Psoas muscle (tissue), 7 donors: ENCODE measurements at regions not wholly inside any gene's neighbourhood (a gene's known extent, or its start where the extent isn't known, plus 50 kb on each side); places are given as distances from the start of the nearest gene placed in this dataset.

Source experiments
- ATAC-seq, 4 donors: fragments of 200-7000 bp; cut with Tn5 transposase; one replicate each; pipeline ENCODE4 v1.9.1; 2020; ENCODE audit warnings: moderate library complexity in 3 of 4, mild to moderate bottlenecking in 2 of 4
- DNase-seq, 2 donors: peaks; one replicate each; pipeline ENCODE4 v3.0.0-alpha.2; 2020
- H3K27ac ChIP-seq: fragments of 200-600 bp; one replicate; pipeline ENCODE4 v1.8.0; 2022
- H3K27me3 ChIP-seq, 3 donors: fragments of 200-600 bp in 1 of 3; one replicate each; pipeline versions ENCODE4 v1.6.1 to v1.8.0; 2013 to 2022; ENCODE audit warnings: low read length in 2 of 3, mild to moderate bottlenecking in 2 of 3, moderate library complexity in 1 of 3; ENCODE audit not compliant: insufficient read depth in 3 of 3
- H3K36me3 ChIP-seq, 2 donors: fragments of 200-600 bp in 1 of 2; one replicate each; pipeline versions ENCODE4 v1.6.1 to v1.8.0; 2013 to 2022; ENCODE audit warnings: low read depth in 1 of 2, mild to moderate bottlenecking in 1 of 2, moderate library complexity in 1 of 2; ENCODE audit not compliant: insufficient read depth in 1 of 2
- H3K4me1 ChIP-seq: fragments of 200-600 bp; one replicate; pipeline ENCODE4 v1.8.0; 2022
- H3K4me3 ChIP-seq: fragments of 200-600 bp; one replicate; pipeline ENCODE4 v1.8.0; 2022; ENCODE audit warnings: mild to moderate bottlenecking
- H3K9me3 ChIP-seq: fragments of 200-600 bp; one replicate; pipeline ENCODE4 v1.8.0; 2022
- CTCF ChIP-seq: fragments of 200-600 bp; IDR thresholded peaks from one replicate; pipeline ENCODE4 v1.8.0; 2022; ENCODE audit warnings: antibody characterized with exemption
- WGBS, 3 donors: extraction: QIAGEN DNeasy Blood & Tissue Kit; methylation state at CpG; one replicate each; pipeline versions ENCODE4 v1.1.6 to v1.1.7; 2013; 5-methylcytosine and 5-hydroxymethylcytosine counted together
- intact Hi-C, 2 donors: fragments of 100-400 bp; cut with DNase I; formaldehyde crosslinking; loops; one replicate each; pipeline versions ENCODE4 v1.11.0 to v1.14.2; 2022
- donor health status: healthy with polysubstance abuse.
- donor health status: DM: no; HTN: no; CAD: no; lungs with moderate emphysema.
- donor health status: Bipolar disorder and iron deficiency.
- donor health status: healthy.
- donor health status: DM: yes; HTN: yes; CAD: no.
- donor health status: DM: no; HTN: no; CAD: no.
- donor health status: DM: yes; HTN: yes; CAD: no.

DNA sequence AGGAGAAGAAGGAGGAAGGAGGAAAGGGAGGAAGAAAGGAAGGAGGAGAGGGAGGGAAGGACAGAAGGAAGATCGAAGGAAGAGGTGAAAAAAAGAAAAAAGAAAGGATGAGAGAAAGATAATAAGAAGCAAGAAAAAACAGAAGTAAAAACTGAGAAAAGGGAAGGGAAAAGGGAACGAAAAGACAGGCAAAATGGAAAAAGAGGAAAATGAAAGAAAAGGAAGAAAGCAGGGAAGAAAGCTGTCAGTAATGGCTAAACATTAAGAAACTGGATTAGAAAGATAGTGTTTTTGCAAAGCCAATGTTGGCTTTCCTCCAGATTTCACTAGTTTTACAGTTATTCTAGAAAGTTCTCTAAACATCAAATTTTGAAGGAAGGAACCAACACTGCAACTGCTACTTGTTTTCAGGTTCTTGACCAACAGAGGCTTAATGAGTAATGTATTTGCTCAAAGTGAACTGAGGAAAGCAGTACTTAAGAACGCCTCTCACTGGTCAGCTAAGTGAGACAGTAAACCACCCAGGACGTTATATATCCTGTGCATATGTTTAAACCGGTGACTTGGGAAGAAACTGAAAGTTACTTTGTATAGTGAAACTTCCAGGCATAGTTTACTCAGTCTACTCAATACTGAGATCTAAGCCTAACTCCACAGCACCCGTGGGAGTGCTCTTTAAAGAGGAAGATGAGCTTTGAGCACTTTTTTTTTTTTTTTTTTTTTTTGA is 286.2 kb upstream of the TRIB2 start:
- Histone ChIP-seq H3K4me3 (no peak overlapping the region), H3K27me3 (no peaks in the 10 kb centered on the region), H3K4me1 (no peaks in the 10 kb centered on the region), H3K9me3 (no peaks in the 10 kb centered on the region), H3K36me3 (no peaks in the 10 kb centered on the region), H3K27ac (no peak overlapping the region)
- ATAC-seq (no peak), DNase-seq (no peak)
- WGBS, 3 donors, result 70 to 81% (median 71%) methylated on average over 6 of the region's 6 CpGs
- TF ChIP-seq CTCF, result no peak
- intact Hi-C loops, result no loop called here

GRCh38 chr2:12432985-12433625 is 283.6 kb upstream of the TRIB2 start:
- no peak overlapping the region for H3K4me3 ChIP-seq

GRCh38 chr2:12433626-12433990 is 283.1 kb upstream of the TRIB2 start:
- TF ChIP-seq CTCF, result no peak
- no peaks in the 10 kb centered on the region for H3K4me1 ChIP-seq
- H3K9me3 ChIP-seq, result no peaks in the 10 kb centered on the region
- no peak for ATAC-seq
- no peak for DNase-seq
- H3K27ac ChIP-seq, result no peak overlapping the region
- intact Hi-C loops, result no loop called here
- no peaks in the 10 kb centered on the region for H3K27me3 ChIP-seq
- 61 to 70% (median 64%) methylated on average over 2 of the region's 2 CpGs for WGBS, 3 donors
- H3K36me3 ChIP-seq, result no peaks in the 10 kb centered on the region
- H3K4me3 ChIP-seq, result no peak overlapping the region

More at GRCh38 chr2:12432985-12433625, 283.6 kb upstream of the TRIB2 start:
- Histone ChIP-seq H3K36me3 (no peaks in the 10 kb centered on the region), H3K27me3 (no peaks in the 10 kb centered on the region), H3K4me1 (no peaks in the 10 kb centered on the region), H3K9me3 (no peaks in the 10 kb centered on the region), H3K27ac (no peak overlapping the region)
- no peak for DNase-seq
- TF ChIP-seq CTCF, result no peak
- WGBS, 3 donors, result 66 to 73% (median 68%) methylated on average over 2 of the region's 2 CpGs
- intact Hi-C loops, result no loop called here
- no peak for ATAC-seq

DNA sequence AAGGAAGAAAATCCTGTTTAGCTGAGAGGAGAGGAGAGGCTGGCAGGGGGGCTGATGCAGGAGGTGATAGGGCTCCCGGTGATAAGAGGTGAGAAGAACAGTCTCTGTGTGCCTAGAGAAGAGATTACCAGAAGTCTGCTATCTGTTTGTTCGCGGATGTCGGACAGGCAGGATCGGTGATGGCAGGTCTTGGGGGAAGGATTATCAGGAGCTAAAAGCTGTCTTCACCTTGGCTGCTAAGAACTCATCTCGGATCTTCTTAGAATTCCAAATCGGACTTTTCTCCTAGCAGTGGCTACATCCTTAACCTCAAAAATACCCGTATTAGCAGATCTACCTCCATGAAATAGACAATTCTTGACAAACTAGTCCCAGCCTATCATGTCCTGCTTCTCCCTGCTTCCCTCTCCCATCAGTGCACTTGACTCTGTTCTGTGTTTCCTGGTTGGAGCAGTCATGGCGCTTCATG is 282.1 kb upstream of the TRIB2 start:
- WGBS, 3 donors, result 95 to 98% (median 96%) methylated on average over 9 of the region's 9 CpGs
- TF ChIP-seq CTCF, result no peak
- no peaks in the 10 kb centered on the region for H3K36me3 ChIP-seq
- H3K9me3 ChIP-seq, result no peaks in the 10 kb centered on the region
- H3K27me3 ChIP-seq, result no peaks in the 10 kb centered on the region
- no peak for ATAC-seq
- H3K4me1 ChIP-seq, result no peaks in the 10 kb centered on the region
- intact Hi-C loops, result no loop called here
- no peak for DNase-seq
- H3K4me3 ChIP-seq, result no peak overlapping the region
- H3K27ac ChIP-seq, result no peak overlapping the region
